DND-41 (cell line): ENCODE measurements at regions not wholly inside any gene's neighbourhood (a gene's known extent, or its start where the extent isn't known, plus 50 kb on each side); places are given as distances from the start of the nearest gene placed in this dataset.

Source experiments
- CTCF ChIP-seq: IDR thresholded peaks from 2 replicates; pipeline ENCODE4 v1.5.1; 2012; ENCODE audit warnings: borderline replicate concordance, low read length, moderate library complexity, mild to moderate bottlenecking; ENCODE audit not compliant: poor library complexity, severe bottlenecking; ENCODE audit errors: extremely low read depth
- EZH2 ChIP-seq: IDR thresholded peaks from 3 replicates; pipeline ENCODE4 v1.6.1; 2012; ENCODE audit warnings: borderline replicate concordance, low read depth, mild to moderate bottlenecking, moderate library complexity, low read length, inconsistent platforms; ENCODE audit not compliant: severe bottlenecking

DNA sequence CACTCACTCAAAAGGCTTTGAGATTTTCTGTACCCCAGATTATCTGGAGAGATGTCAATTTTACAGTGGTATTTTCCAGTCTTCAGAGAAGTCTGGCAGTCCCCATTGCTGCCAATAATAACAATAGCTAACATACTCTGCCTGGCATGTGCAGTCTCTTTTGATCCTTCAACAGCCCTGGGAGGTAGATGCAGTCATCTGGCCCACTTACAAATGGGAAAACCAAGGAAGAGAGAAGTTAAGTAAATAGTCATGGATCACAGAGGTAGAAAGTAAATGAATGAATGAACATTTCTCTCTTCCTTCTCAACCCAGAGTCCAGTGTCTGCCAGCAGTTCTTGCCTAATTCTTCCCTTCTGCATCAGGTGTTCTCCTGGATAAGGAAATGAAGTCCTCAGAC, 113.0 kb upstream of the EDNRA start:
- TF ChIP-seq CTCF (no peak), EZH2 (no peak)
